ENCODE measurements at regions not wholly inside any gene's neighbourhood (a gene's known extent, or its start where the extent isn't known, plus 50 kb on each side); places are given as distances from the start of the nearest gene placed in this dataset.

DNA sequence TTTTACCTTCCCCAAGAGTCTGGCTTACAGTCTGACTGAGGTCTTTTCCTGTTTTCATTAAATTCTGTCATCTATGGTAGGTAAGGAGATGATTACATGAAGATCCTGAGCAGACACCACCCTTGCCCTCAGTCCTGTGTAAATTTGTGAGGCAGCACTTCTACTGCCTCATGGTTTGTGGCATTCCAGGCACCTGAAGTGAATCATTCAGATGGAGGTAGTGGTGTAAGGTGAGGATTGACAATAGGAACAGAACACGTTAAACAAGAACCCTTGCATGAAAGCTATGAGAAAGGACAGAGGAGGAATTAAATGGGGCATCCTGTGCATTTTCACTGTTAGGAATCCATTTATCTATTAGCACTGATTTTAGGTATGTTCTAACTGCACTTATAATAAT lies 618.6 kb downstream of the TLL1 start:
- no peak for DNase-seq (ENCODE audit: low spot score)

DNA sequence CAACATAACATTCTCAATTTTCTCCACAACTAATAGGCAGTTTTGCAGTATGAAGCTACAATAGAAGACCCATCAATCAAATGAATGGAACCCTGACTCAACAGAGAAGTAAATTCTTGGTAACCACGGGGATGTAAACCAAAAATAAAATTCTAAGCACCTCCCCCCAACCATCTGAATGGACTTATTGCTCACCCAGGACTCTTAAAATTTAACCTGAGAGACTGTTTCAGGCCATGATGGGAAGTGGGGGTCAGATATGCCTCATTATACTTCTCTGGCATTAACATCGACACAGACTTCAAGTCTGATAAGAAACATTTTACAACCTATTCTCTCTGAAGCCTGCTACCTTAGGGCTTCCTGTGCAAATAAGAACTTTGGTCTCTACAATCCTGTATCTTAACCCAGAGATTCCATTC lies 620.9 kb downstream of the TLL1 start:
- no peak for DNase-seq (ENCODE audit: low spot score)

DNA sequence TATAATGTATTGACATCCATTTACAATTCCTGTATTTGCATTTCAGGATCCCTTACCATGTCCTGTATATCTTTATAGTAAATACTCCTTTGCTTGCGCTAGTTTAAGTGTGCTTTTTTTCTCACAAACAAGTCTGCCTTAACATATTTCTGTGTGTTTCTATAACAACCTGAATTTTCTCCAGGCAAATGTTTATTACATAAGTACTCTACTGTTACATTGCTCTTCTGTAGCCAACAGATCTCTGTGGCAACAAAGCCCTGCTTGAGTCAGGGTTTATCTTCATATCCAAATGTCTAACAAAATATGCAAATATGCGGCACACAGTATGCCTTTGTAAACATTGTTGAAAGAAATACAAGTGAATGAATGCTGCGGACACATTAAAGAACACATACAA lies 625.5 kb downstream of the TLL1 start:
- no peak for DNase-seq (ENCODE audit: low spot score)

DNA sequence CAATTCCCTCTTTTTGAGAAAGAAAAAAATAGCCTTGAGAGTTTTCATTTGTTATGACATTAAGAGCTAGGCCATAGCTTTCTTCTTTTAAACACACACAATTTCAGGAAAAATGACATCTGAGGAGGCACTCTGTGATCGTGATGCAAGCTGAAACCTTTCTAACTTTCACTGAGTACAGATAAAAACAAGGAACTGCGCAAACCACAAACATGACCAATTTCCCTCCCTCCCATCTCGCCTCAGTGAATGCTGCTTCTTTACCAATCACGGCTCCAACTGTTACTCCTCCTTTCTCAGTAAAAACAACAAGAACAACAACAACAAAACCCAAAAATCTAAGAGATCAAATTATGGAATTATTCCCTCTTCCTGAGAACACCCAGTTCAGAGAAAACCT lies 626.8 kb downstream of the TLL1 start:
- DNase-seq (ENCODE audit: low spot score) = no peak

DNA sequence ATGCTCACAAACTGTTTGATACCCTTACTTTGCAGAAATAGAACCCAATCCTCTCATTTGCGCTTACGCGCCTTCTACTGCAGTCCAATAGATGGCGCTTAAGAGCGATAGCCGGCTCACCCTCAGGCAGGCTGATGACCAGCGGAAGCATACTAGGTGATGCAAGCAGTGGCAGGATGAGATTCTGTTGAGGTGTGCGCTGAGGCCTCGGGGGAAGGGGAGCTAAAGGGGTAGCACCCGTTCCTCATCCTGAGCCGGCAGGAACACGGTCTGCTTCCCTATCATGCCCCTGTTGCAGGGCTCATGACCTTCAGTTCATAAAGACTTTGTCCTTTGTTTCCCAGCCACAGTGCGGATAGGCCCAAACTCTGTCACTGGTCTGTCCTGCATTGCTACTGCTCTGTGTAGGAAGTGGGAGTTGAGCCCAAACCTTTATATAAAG lies 628.9 kb downstream of the TLL1 start:
- peak; percentile 47 for DNase-seq (ENCODE audit: low spot score)

GRCh38 chr4:166502660-166503059 lies 629.6 kb downstream of the TLL1 start:
- DNase-seq (ENCODE audit: low spot score) = no peak

GRCh38 chr4:166506051-166506450 lies 633.0 kb downstream of the TLL1 start:
- no peak for DNase-seq (ENCODE audit: low spot score)

DNA sequence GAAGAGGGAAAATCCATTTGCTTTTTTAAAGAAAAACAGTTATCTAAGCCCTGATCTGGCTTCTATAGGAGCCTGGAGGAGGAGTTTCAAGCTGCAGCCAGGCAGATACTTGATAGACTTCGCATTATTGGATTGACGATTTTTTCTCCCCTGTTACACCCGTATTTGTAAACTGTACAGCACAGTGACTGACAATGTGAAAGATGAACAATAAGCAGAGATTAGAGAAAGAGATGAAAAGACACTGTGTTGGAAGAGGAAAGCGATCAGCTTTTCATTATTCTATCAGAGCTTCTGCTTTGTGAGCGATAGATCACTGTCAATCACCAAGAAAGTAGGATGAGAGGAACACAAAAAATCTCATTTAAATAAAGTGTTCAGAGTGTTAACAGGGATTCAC lies 639.2 kb downstream of the TLL1 start:
- DNase-seq (ENCODE audit: low spot score) = no peak

- no peak for DNase-seq (ENCODE audit: low spot score)
These were observed 645.3 kb downstream of the TLL1 start for GRCh38 chr4:166518315-166518714.

- no peak for DNase-seq (ENCODE audit: low spot score)
These were observed 645.7 kb downstream of the TLL1 start for GRCh38 chr4:166518776-166519175.

GRCh38 chr4:166519774-166520173 lies 646.7 kb downstream of the TLL1 start:
- no peak for DNase-seq (ENCODE audit: low spot score)

DNA sequence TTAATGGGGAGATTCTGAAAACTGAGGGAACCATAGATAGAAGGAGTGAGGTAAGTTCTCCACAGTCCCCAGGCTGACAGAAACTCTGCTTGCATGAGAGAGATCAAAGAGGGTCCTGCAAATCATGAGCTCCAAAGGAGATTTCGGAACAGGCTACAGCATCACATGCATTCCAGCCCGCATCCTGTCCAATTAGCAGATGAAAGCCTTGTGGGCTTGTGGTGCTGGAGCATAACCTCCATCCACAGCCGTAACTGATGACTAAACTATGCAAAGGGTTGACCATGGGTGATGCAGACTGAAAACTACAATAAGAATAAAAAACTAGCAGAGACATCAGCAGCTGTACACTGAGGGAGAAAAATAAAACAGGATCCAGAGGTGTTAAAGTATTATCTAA lies 654.5 kb downstream of the TLL1 start:
- peak; percentile 80 for DNase-seq (ENCODE audit: low spot score)

- DNase-seq (ENCODE audit: low spot score) = no peak
These were observed 658.7 kb downstream of the TLL1 start for GRCh38 chr4:166531703-166532102.

GRCh38 chr4:166535865-166536264 lies 662.8 kb downstream of the TLL1 start:
- DNase-seq (ENCODE audit: low spot score) = no peak

DNA sequence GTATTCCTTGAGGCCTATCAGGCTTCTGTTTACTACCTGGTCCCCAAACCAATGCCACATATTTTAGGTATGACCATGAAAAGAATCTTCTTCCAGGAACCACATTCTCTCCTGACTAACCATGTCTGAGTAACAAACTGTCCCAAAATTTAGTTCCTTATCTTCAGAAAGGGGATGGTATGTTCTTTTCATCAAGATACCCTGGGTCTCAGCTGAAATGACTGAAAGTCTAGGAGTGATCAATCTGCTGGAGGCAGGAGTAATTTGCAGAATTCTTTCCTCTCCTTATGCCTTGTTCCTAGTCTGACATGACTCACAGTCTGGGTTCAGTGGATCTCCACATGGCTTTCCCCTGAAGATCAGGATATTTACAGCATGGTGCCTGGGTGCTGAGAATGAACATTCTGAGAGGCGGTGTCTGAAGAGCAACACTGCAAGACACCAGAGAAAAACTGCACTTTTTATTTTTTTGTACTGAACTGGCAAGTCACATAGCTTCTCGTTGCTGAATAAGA lies 665.5 kb downstream of the TLL1 start:
- no peak for DNase-seq (ENCODE audit: low spot score)

GRCh38 chr4:166546009-166546408 lies 673.0 kb downstream of the TLL1 start:
- no peak for DNase-seq (ENCODE audit: low spot score)

GRCh38 chr4:166577639-166578038 lies 656.7 kb downstream of the SPOCK3 start:
- DNase-seq (ENCODE audit: low spot score) = no peak

GRCh38 chr4:166585491-166585890 lies 648.8 kb downstream of the SPOCK3 start:
- no peak for DNase-seq (ENCODE audit: low spot score)

GRCh38 chr4:166594326-166594946 lies 639.9 kb downstream of the SPOCK3 start:
- DNase-seq (ENCODE audit: low spot score) = peak; percentile 59

DNA sequence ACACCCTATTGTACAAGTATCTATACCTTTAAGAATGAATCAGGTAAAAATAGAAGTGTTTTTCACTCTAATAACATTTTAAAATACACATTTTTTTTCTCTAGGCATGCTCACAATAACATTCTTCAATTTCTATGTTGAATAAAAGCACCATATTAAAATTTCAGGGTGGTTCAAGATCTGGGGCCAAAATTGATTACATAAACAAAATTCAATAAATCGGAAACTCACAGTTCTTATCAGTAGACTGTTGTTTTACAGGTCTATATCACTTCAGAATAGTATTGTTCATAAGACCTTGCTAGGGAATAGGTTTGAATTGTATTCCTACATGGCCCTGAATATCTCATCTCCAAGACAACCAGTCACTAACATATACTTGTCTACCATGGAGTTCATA lies 634.0 kb downstream of the SPOCK3 start:
- DNase-seq (ENCODE audit: low spot score) = no peak

DNA sequence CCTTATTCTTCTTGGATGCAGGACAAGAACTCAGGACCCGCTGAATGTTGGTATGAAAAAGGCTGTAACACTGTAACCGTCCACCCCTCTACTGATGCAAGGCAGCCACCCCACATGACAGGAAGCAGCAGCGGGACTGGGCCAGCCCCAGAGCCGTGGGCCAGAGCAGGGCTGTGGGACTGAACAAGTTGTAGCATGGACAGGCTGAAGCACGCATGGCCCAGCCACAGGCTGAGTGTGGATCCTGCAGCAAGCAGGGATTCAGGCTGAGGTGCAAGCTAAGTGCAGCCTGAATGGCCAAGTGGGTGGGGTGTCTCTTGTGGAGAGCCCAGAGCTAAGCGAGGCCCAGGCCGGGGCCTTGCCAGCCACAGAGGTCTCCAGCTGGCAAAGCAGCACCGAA lies 632.2 kb downstream of the SPOCK3 start:
- no peak for DNase-seq (ENCODE audit: low spot score)

- DNase-seq (ENCODE audit: low spot score) = no peak
These were observed 611.8 kb downstream of the SPOCK3 start for GRCh38 chr4:166622425-166622977.

DNA sequence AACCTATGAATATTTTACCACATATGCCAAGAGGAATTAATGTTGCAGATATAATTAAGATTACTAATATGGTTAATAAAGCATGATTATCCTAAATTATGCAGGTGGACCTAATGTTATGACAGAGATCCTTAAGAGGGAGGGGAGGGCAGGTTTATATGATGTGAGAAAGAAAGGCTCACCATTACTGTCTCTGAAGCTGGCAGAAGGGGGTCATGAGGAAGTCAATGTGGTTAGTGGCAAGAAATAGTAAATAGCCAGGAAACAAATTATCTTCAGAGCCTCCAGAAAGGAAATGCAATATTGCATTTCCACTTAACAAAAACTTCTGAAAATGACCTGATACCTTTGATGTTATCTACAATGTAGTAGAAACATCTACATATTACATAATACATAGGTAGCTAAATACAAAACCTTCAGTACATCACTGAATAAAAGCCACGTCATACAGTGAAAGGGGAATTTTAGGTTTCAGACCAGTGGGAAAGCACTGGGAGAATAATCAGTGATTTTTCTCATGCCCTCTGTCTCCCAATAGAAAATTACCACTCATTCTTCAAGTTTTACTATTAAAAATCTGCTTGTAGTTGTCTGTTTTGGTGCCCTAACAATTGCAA lies 609.2 kb downstream of the SPOCK3 start:
- DNase-seq (ENCODE audit: low spot score) = no peak

All from H4 (cell line).